CD1c-positive myeloid dendritic cell (primary cell): ENCODE measurements at regions not wholly inside any gene's neighbourhood (a gene's known extent, or its start where the extent isn't known, plus 50 kb on each side); places are given as distances from the start of the nearest gene placed in this dataset.
A peak's percentile ranks its signal among the peaks of the same experiment; 100 is the strongest.
"Not testable (repeated sequence)": the region's sequence is repeated elsewhere in the genome, so short reads cannot be mapped to it uniquely, and the experiment has no call there.

Experiments used
- DNase-seq: peaks from one replicate; pipeline ENCODE4 v3.0.0-alpha.2; 2016; ENCODE audit errors: extremely low spot score

- DNase-seq: no peak
Observed at GRCh38 chr14:57061009-57061711, 207.5 kb downstream of the EXOC5 start.

GRCh38 chr14:57060276-57060955 is 208.3 kb downstream of the EXOC5 start:
- no peak for DNase-seq

GRCh38 chr14:57058319-57058718 is 210.4 kb downstream of the EXOC5 start:
- no peak for DNase-seq

- no peak for DNase-seq
Observed at GRCh38 chr14:57057803-57058202, 210.9 kb downstream of the EXOC5 start.

GRCh38 chr14:57056522-57056921 is 212.2 kb downstream of the EXOC5 start:
- DNase-seq: not testable (repeated sequence)

GRCh38 chr14:57052705-57053302 is 215.9 kb downstream of the EXOC5 start:
- no peak for DNase-seq

- DNase-seq: no peak
Observed at GRCh38 chr14:57051633-57052032, 217.1 kb downstream of the EXOC5 start.

GRCh38 chr14:57049848-57050247 is 218.9 kb downstream of the EXOC5 start:
- no peak for DNase-seq

- DNase-seq: no peak
Observed at GRCh38 chr14:57046175-57046574, 222.5 kb downstream of the EXOC5 start.

- not testable (repeated sequence) for DNase-seq
Observed at GRCh38 chr14:57044101-57044973, 224.4 kb downstream of the EXOC5 start.

GRCh38 chr14:57038689-57039088 is 228.4 kb upstream of the OTX2 start:
- DNase-seq: peak; percentile 26

- DNase-seq: no peak
Observed at GRCh38 chr14:57031474-57031873, 221.2 kb upstream of the OTX2 start.

- no peak for DNase-seq
Observed at GRCh38 chr14:57029620-57030253, 219.5 kb upstream of the OTX2 start.

GRCh38 chr14:57025456-57025855 is 215.2 kb upstream of the OTX2 start:
- no peak for DNase-seq

- DNase-seq: no peak
Observed at GRCh38 chr14:57022608-57023007, 212.3 kb upstream of the OTX2 start.

- no peak for DNase-seq
Observed at GRCh38 chr14:57018065-57018464, 207.8 kb upstream of the OTX2 start.

- no peak for DNase-seq
Observed at GRCh38 chr14:57013987-57014386, 203.7 kb upstream of the OTX2 start.

GRCh38 chr14:57009585-57010515 is 199.6 kb upstream of the OTX2 start:
- DNase-seq: no peak

- no peak for DNase-seq
Observed at GRCh38 chr14:57008534-57008933, 198.3 kb upstream of the OTX2 start.

GRCh38 chr14:56998728-56999127 is 188.4 kb upstream of the OTX2 start:
- no peak for DNase-seq
